ENCODE measurements at regions not wholly inside any gene's neighbourhood (a gene's known extent, or its start where the extent isn't known, plus 50 kb on each side); places are given as distances from the start of the nearest gene placed in this dataset.

DNA sequence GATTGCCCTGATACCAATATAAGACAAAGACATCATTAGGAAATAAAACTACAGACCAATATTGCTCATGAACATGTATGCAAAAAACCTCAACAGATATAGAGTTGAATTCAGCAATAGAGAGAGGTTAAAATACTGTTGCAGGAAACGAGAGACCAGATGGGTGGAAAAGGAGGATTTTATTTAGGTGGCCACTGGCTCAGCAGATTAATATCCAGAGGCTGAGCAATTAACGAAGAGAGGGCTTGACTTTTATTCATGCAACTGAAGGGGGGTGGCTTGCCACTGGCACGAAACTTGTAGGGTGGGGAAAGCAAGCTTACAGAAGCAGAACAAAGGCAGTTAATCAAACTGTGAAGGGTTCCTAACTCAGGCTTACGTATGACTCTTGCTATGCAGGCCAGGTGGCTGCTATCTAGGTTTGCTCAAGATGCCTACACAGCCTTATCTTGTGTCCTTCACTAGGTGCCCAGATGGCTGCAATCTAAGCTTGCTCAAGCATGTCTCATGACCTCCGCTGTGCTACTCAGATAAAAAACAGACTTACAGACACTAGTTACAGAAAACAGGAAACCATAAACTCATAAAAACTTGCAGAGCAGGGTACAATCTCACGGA is 126.4 kb downstream of the MMUT start:
- no peak for DNase-seq
- H3K9me3 ChIP-seq, result no peaks in the 10 kb centered on the region

DNA sequence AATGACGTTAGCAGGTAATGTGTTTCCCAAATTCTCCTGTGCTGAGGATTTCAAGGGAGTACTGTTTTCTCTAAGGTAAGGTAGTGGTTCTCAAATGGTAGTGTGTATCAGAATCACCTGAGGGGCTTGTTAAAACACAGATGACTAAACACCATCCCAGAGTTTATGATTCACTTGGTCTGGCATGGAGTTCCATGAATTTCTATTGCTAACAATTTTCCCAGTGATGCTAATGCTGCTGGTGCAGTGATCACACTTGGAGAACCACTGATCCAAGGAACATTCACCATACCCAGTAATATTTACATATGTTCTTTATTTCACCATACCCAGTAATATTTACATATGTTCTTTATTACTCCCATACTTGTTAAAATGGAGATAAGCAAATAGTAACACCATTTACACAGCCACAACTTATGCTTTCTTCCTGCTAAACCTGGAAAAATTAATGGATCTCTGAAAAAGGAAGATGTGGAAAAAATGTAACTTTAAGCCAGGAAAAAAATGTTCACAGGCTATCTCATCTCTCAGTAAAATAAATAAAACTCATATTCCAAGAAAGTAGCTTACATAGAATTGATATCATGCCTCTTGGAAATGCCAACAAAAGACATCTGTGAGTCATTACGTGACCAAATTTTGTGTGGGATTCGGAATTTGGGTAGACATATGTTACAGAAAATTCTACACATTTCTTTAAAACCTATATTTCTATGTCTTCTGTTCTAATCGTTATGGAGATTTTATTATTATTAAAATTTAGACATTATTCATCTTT is 129.5 kb downstream of the MMUT start:
- H3K27ac ChIP-seq, result no peak overlapping the region
- H3K27me3 ChIP-seq, result no peaks in the 10 kb centered on the region
- H3K9me3 ChIP-seq, result no peaks in the 10 kb centered on the region
- no peak for DNase-seq
- intact Hi-C loops (cut with DNase I; ENCODE audit: low total_unique reads), result no loop called here
- H3K4me3 ChIP-seq, result no peak overlapping the region
- TF ChIP-seq, protein P1, sequence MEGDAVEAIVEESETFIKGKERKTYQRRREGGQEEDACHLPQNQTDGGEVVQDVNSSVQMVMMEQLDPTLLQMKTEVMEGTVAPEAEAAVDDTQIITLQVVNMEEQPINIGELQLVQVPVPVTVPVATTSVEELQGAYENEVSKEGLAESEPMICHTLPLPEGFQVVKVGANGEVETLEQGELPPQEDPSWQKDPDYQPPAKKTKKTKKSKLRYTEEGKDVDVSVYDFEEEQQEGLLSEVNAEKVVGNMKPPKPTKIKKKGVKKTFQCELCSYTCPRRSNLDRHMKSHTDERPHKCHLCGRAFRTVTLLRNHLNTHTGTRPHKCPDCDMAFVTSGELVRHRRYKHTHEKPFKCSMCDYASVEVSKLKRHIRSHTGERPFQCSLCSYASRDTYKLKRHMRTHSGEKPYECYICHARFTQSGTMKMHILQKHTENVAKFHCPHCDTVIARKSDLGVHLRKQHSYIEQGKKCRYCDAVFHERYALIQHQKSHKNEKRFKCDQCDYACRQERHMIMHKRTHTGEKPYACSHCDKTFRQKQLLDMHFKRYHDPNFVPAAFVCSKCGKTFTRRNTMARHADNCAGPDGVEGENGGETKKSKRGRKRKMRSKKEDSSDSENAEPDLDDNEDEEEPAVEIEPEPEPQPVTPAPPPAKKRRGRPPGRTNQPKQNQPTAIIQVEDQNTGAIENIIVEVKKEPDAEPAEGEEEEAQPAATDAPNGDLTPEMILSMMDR (IDR thresholded peaks at IDR 0.05), result no peak
- peaks cover 0 to under 1% (median 0%) of the 10 kb centered on the region in 4 donors for H3K4me1 ChIP-seq
- H3K36me3 ChIP-seq, result no peaks in the 10 kb centered on the region

More for the DNA sequence above, 126.4 kb downstream of the MMUT start:
- TF ChIP-seq, protein P1 (IDR thresholded peaks at IDR 0.05), result no peak
- no peaks in the 10 kb centered on the region for H3K4me1 ChIP-seq
- H3K27me3 ChIP-seq, result no peaks in the 10 kb centered on the region
- H3K27ac ChIP-seq, result no peak overlapping the region
- H3K4me3 ChIP-seq, result no peak overlapping the region
- intact Hi-C loops (cut with DNase I; ENCODE audit: low total_unique reads), result no loop called here
- no peaks in the 10 kb centered on the region for H3K36me3 ChIP-seq

DNA sequence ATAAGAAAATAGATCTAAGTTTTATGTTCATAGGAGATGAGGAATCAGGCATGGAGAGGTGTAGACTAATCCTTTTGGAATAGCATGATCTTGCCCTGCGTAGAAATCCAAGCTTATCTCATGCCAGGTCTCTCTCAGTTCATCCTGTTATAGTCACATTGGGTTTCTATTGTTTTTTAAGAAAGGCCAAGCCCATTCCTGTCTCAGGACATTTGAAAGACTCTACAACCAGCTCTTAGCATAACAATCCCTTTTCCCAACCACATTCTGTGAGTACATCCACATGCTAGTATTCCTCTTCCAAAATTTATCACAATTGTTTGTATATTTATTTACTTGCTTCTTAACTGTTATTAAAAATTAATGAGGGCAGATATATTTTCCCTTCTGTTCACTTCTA is 130.3 kb downstream of the MMUT start:
- Histone ChIP-seq H3K36me3 (no peaks in the 10 kb centered on the region), H3K27me3 (no peaks in the 10 kb centered on the region), H3K9me3 (no peaks in the 10 kb centered on the region), H3K4me3 (no peak overlapping the region), H3K27ac (no peak overlapping the region), H3K4me1 (peaks cover 0 to 8% (median 0%) of the 10 kb centered on the region in 4 donors)
- DNase-seq, result no peak
- intact Hi-C loops (cut with DNase I; ENCODE audit: low total_unique reads), result no loop called here
- TF ChIP-seq, protein P1 (IDR thresholded peaks at IDR 0.05), result no peak

DNA sequence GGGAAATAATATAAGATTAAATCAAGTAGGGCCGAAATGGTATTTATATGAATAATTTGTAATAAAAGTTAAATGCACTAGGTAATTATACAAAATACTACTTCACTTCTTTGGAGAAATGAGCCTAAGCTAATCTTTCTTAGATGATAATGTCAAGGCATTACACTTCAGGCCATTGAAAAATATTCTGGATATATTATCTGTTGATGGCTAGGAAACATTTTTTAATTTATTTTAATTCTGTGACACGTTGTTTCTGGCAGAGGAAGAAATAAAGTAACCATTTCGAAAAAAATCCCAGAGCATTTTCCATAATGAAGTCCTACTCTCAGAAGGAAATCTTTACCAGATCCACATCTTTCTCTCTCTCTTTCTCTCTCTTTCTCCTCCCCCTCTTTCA is 133.9 kb downstream of the MMUT start:
- Histone ChIP-seq H3K27ac (no peak overlapping the region), H3K4me1 (peaks cover 0 to 23% (median 0%) of the 10 kb centered on the region in 4 donors), H3K9me3 (no peaks in the 10 kb centered on the region), H3K36me3 (no peaks in the 10 kb centered on the region), H3K27me3 (no peaks in the 10 kb centered on the region), H3K4me3 (no peak overlapping the region)
- no peak for DNase-seq
- TF ChIP-seq, protein P1 (IDR thresholded peaks at IDR 0.05), result no peak
- intact Hi-C loops (cut with DNase I; ENCODE audit: low total_unique reads), result no loop called here

DNA sequence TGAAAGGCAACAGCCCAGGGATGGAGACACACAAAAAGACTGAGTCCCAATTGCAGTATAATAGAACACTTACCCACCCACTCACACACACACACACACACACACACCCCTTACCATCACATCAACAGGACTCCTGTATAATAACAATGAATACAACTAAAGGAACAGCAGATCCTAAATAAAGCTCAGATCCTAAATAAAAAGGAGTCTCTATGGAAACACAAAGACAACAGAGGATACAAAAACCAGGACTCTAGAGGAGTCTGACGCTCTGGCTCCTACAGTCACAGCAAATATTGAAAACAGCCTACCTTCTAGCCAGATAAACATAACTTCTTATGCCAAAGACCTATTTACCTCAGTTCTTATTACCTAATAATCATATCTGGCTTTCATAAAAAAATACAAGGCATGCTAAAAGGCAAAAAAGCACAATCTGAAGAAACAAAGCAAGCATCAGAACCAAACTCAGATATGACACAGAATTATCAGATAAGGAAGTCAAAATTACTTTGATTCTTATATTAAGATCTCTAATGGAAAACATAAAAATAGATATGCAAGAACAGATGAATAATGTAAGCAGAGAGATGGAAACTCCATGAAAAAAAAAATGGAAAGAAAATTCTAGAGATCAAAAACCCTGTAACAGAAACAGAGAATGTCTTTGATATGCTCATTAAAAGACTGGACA is 134.9 kb downstream of the MMUT start:
- intact Hi-C loops (cut with DNase I; ENCODE audit: low total_unique reads), result no loop called here
- TF ChIP-seq, protein P1 (IDR thresholded peaks at IDR 0.05), result no peak
- no peaks in the 10 kb centered on the region for H3K36me3 ChIP-seq
- DNase-seq, result no peak
- H3K27me3 ChIP-seq, result no peaks in the 10 kb centered on the region
- no peak overlapping the region for H3K27ac ChIP-seq
- peaks cover 0 to 23% (median 0%) of the 10 kb centered on the region in 4 donors for H3K4me1 ChIP-seq
- no peak overlapping the region for H3K4me3 ChIP-seq
- no peaks in the 10 kb centered on the region for H3K9me3 ChIP-seq
